Mucosa of rectum (tissue), 2 donors: ENCODE measurements at regions not wholly inside any gene's neighbourhood (a gene's known extent, or its start where the extent isn't known, plus 50 kb on each side); places are given as distances from the start of the nearest gene placed in this dataset.

Experiments used
- H3K27ac ChIP-seq, 2 donors: one replicate each; pipeline ENCODE4 v1.7.0; 2013; ENCODE audit warnings: inconsistent platforms in 2 of 2, low read depth in 2 of 2, low read length in 2 of 2
- H3K27me3 ChIP-seq, 2 donors: one replicate each; pipeline ENCODE4 v1.7.0; 2013; ENCODE audit warnings: low read length in 2 of 2; ENCODE audit not compliant: control insufficient read depth in 2 of 2, insufficient read depth in 2 of 2
- H3K36me3 ChIP-seq, 2 donors: one replicate each; pipeline ENCODE4 v1.7.0; 2013; ENCODE audit warnings: low read length in 2 of 2; ENCODE audit not compliant: control insufficient read depth in 2 of 2, insufficient read depth in 2 of 2
- H3K4me1 ChIP-seq, 2 donors: one replicate each; pipeline ENCODE4 v1.7.0; 2013; ENCODE audit warnings: low read length in 2 of 2, mild to moderate bottlenecking in 1 of 2; ENCODE audit not compliant: control insufficient read depth in 2 of 2, insufficient read depth in 2 of 2
- H3K4me3 ChIP-seq, 2 donors: one replicate each; pipeline ENCODE4 v1.7.0; 2013; ENCODE audit warnings: low read length in 2 of 2
- H3K9ac ChIP-seq, 2 donors: one replicate each; pipeline ENCODE4 v1.7.0; 2013; ENCODE audit warnings: low read length in 2 of 2, low read depth in 1 of 2, mild to moderate bottlenecking in 1 of 2
- H3K9me3 ChIP-seq, 2 donors: one replicate each; pipeline ENCODE4 v1.7.0; 2013; ENCODE audit warnings: low read length in 2 of 2; ENCODE audit not compliant: control insufficient read depth in 2 of 2
- donor health status: healthy.
- donor health status: Normal muscosa, but diverticular disease.

DNA sequence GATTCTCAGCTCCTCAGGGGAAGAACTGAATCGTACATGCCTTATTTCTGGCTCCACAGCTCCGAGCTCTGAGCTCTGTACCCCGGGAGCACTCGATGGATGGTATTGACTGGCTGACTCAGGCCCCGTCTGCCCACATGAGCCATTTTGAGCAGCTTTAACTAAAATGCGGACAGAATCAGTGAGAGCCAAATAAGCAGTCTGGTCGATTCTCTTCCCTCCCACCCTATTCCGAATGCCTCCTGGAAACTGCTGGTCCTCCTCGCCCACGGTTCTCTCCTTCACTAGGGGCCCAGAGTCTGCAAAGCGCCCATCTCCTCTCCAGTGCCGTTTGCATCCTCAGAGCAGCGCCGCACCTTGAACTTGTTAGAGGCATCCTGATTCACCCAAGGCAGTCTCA, 125.9 kb upstream of the IRF2BP2 start:
- Histone ChIP-seq H3K9ac (no peak overlapping the region), H3K27me3 (no peaks in the 10 kb centered on the region)

DNA sequence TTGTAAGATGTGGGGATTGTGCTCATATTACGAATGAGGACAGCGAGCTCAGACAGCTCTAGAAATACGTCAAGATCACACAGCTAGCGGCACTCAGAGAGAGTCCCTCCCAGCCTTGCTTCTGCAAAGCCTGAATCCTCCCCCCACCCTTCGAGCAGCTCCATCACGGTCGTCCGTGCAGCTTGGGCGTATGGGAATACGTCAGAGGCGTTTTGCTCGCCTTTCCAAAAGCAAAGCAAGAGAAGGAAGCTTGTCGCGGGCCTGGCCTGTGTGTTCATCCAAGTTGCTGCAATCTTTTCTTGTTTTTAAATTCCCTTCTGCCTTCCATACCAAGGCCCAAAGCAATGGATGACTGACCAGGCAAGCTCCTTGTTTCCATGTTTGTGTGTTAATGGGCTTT, 125.5 kb upstream of the IRF2BP2 start:
- no peaks in the 10 kb centered on the region for H3K9me3 ChIP-seq
- no peak overlapping the region for H3K9ac ChIP-seq
- H3K36me3 ChIP-seq: no peaks in the 10 kb centered on the region
- H3K4me1 ChIP-seq: peaks cover 0 to 2% of the 10 kb centered on the region in 2 donors
- H3K27ac ChIP-seq: no peak overlapping the region
- H3K27me3 ChIP-seq: no peaks in the 10 kb centered on the region
- no peak overlapping the region for H3K4me3 ChIP-seq

More for the DNA sequence above, 125.9 kb upstream of the IRF2BP2 start:
- no peaks in the 10 kb centered on the region for H3K36me3 ChIP-seq
- H3K9me3 ChIP-seq: no peaks in the 10 kb centered on the region
- H3K4me1 ChIP-seq: no peaks in the 10 kb centered on the region
- H3K27ac ChIP-seq: no peak overlapping the region
- H3K4me3 ChIP-seq: no peak overlapping the region

DNA sequence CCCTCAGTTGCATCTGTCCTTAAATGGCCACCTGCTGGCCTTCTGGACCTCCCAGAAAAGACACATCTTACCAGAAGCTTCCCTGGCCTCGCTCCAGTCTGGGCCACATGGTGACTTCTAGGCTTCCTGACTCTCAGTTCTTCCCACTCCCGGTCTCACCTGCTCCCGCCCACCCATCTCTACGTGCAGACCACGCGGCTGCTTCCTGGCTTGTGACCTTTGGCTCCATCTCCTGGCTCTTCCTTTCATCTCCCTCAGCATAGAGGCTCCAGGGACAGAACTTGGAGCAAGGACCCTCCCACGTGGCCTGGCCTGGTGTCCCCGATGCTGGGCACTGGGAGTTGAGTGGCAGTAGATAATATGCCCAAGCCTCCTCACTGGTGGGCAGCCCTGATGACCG, 124.9 kb upstream of the IRF2BP2 start:
- Histone ChIP-seq H3K9ac (no peak overlapping the region), H3K4me3 (no peak overlapping the region), H3K36me3 (no peaks in the 10 kb centered on the region), H3K27ac (no peak overlapping the region), H3K4me1 (peaks cover 0 to 5% of the 10 kb centered on the region in 2 donors), H3K27me3 (no peaks in the 10 kb centered on the region), H3K9me3 (no peaks in the 10 kb centered on the region)

GRCh38 chr1:234734412-234734835, 124.4 kb upstream of the IRF2BP2 start:
- Histone ChIP-seq H3K27ac (no peak overlapping the region), H3K9me3 (no peaks in the 10 kb centered on the region), H3K4me3 (no peak overlapping the region), H3K36me3 (no peaks in the 10 kb centered on the region), H3K27me3 (no peaks in the 10 kb centered on the region), H3K4me1 (peaks cover 0 to 5% of the 10 kb centered on the region in 2 donors), H3K9ac (no peak overlapping the region)

GRCh38 chr1:234733427-234733826, 123.4 kb upstream of the IRF2BP2 start:
- H3K9ac ChIP-seq: no peak overlapping the region
- H3K27me3 ChIP-seq: no peaks in the 10 kb centered on the region
- no peak overlapping the region for H3K27ac ChIP-seq
- peaks cover 0 to 5% of the 10 kb centered on the region in 2 donors for H3K4me1 ChIP-seq
- no peaks in the 10 kb centered on the region for H3K36me3 ChIP-seq
- no peak overlapping the region for H3K4me3 ChIP-seq
- H3K9me3 ChIP-seq: no peaks in the 10 kb centered on the region

- Histone ChIP-seq H3K4me3 (no peak overlapping the region), H3K27me3 (no peaks in the 10 kb centered on the region), H3K4me1 (peaks cover 0 to 5% of the 10 kb centered on the region in 2 donors), H3K36me3 (no peaks in the 10 kb centered on the region), H3K9ac (no peak overlapping the region), H3K9me3 (no peaks in the 10 kb centered on the region), H3K27ac (no peak overlapping the region)
Observed at GRCh38 chr1:234732671-234733390, 122.9 kb upstream of the IRF2BP2 start.

- Histone ChIP-seq H3K4me1 (peaks cover 5% of the 10 kb centered on the region in 2 donors), H3K27me3 (no peaks in the 10 kb centered on the region), H3K4me3 (no peak overlapping the region), H3K27ac (peak overlapping the region in 1 of 2 donors; percentile 6), H3K36me3 (no peaks in the 10 kb centered on the region), H3K9ac (no peak overlapping the region), H3K9me3 (no peaks in the 10 kb centered on the region)
Observed at GRCh38 chr1:234732260-234732659, 122.3 kb upstream of the IRF2BP2 start.

DNA sequence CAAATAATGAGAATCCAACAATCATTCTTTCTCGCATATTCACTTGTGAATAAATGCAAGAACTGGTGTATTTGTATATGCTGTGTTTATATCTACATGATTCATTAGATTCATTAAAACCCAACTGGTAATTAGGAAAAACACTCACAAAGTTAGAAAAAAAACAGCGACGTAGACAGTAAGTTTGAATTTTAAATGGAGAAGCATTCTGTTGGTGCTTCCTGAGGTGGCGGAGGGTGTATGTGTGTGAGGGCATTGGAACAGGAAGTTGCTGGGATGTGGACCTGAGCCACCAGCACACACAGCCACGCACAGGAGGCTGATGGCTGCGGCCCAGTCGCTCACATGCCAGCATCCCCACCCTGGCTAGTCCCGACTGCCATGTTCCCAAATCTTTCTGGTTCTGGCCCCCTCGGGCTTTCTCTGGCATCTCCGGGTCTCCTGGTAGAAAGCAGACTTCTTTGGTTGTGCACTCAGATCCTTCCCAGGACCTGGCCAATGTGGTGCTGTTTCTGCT, 121.6 kb upstream of the IRF2BP2 start:
- Histone ChIP-seq H3K36me3 (no peaks in the 10 kb centered on the region), H3K9me3 (no peaks in the 10 kb centered on the region), H3K9ac (no peak overlapping the region), H3K27me3 (no peaks in the 10 kb centered on the region), H3K4me1 (peaks cover 9% of the 10 kb centered on the region in 2 donors), H3K4me3 (no peak overlapping the region), H3K27ac (peak overlapping the region in 1 of 2 donors; percentile 6)

GRCh38 chr1:234730770-234731568, 121.0 kb upstream of the IRF2BP2 start:
- no peaks in the 10 kb centered on the region for H3K27me3 ChIP-seq
- no peak overlapping the region for H3K27ac ChIP-seq
- H3K9me3 ChIP-seq: no peaks in the 10 kb centered on the region
- H3K36me3 ChIP-seq: no peaks in the 10 kb centered on the region
- no peak overlapping the region for H3K4me3 ChIP-seq
- no peak overlapping the region for H3K9ac ChIP-seq
- peaks cover 16% of the 10 kb centered on the region in 2 donors for H3K4me1 ChIP-seq

DNA sequence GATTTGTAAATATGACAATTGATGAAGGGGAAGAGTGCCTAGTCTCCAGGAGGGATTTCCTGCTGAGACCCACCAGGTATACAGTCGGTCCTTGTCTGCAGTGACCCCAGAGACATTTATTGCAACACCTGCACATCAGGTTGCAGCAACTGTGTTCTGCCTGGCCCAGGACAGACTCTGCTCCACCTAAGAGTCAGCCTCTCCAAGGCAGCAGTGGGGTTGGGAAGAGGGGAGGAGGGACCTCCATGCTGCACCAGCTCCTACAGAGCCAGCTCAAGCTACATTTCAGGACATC, 120.4 kb upstream of the IRF2BP2 start:
- H3K27me3 ChIP-seq: no peaks in the 10 kb centered on the region
- H3K27ac ChIP-seq: no peak overlapping the region
- H3K4me1 ChIP-seq: peaks cover 21% of the 10 kb centered on the region in 2 donors
- H3K9ac ChIP-seq: no peak overlapping the region
- H3K9me3 ChIP-seq: no peaks in the 10 kb centered on the region
- H3K4me3 ChIP-seq: no peak overlapping the region
- H3K36me3 ChIP-seq: no peaks in the 10 kb centered on the region
